WERI-Rb-1 (cell line): ENCODE measurements at regions not wholly inside any gene's neighbourhood (a gene's known extent, or its start where the extent isn't known, plus 50 kb on each side); places are given as distances from the start of the nearest gene placed in this dataset.

Source experiments
- DNase-seq: peaks from one replicate; pipeline ENCODE4 v3.0.0-alpha.2; 2020
- H3K27ac ChIP-seq: fragments of 250-450 bp; sonication (Bioruptor Pico); 2 replicates; pipeline ENCODE4 v1.5.1; 2020; ENCODE audit warnings: mild to moderate bottlenecking, moderate library complexity
- H3K27me3 ChIP-seq: fragments of 250-450 bp; sonication (Bioruptor Pico); 2 replicates; pipeline ENCODE4 v1.5.1; 2021; ENCODE audit warnings: mild to moderate bottlenecking, low read depth, moderate library complexity; ENCODE audit not compliant: insufficient read depth, severe bottlenecking
- H3K36me3 ChIP-seq: fragments of 250-450 bp; sonication (Bioruptor Pico); 2 replicates; pipeline ENCODE4 v1.5.1; 2020; ENCODE audit warnings: mild to moderate bottlenecking, moderate library complexity
- H3K4me3 ChIP-seq: 2 replicates; pipeline ENCODE4 v1.5.1; 2011; ENCODE audit warnings: low read depth, mild to moderate bottlenecking, control low read depth, low read length
- H3K9me3 ChIP-seq: fragments of 250-450 bp; sonication (Bioruptor Pico); 2 replicates; pipeline ENCODE4 v1.5.1; 2021; ENCODE audit warnings: mild to moderate bottlenecking, moderate library complexity; ENCODE audit not compliant: severe bottlenecking
- TF ChIP-seq, protein P1 (sequence below): IDR thresholded peaks from 2 replicates; pipeline ENCODE4 v1.5.1; 2011; ENCODE audit warnings: low read depth, mild to moderate bottlenecking, control low read depth, inconsistent platforms, low read length

DNA sequence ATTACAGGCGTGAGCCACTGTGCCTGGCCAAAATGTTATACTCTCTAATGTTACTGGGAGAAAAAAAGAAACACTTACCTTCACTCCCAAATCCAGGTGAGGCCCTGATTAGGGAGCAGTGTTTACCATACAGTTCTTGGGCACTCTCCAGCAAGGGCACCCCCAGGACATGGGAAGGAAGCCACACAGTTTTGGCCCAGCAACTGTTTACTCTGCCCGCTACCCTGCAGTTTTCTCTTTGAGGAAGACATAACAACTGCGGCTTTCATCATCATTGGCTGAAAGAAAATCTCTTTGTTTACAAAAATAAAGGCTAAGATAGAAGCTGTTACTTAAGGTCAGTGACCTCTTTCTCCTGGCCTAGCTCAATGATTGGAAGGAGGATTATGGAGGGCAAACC, 145.5 kb upstream of the DUSP21 start:
- Histone ChIP-seq H3K9me3 (no peaks in the 10 kb centered on the region), H3K27me3 (peaks cover 10% of the 10 kb centered on the region), H3K36me3 (no peaks in the 10 kb centered on the region), H3K4me3 (no peak overlapping the region), H3K27ac (no peak overlapping the region)
- no peak for DNase-seq
- TF ChIP-seq, protein P1, sequence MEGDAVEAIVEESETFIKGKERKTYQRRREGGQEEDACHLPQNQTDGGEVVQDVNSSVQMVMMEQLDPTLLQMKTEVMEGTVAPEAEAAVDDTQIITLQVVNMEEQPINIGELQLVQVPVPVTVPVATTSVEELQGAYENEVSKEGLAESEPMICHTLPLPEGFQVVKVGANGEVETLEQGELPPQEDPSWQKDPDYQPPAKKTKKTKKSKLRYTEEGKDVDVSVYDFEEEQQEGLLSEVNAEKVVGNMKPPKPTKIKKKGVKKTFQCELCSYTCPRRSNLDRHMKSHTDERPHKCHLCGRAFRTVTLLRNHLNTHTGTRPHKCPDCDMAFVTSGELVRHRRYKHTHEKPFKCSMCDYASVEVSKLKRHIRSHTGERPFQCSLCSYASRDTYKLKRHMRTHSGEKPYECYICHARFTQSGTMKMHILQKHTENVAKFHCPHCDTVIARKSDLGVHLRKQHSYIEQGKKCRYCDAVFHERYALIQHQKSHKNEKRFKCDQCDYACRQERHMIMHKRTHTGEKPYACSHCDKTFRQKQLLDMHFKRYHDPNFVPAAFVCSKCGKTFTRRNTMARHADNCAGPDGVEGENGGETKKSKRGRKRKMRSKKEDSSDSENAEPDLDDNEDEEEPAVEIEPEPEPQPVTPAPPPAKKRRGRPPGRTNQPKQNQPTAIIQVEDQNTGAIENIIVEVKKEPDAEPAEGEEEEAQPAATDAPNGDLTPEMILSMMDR = no peak

DNA sequence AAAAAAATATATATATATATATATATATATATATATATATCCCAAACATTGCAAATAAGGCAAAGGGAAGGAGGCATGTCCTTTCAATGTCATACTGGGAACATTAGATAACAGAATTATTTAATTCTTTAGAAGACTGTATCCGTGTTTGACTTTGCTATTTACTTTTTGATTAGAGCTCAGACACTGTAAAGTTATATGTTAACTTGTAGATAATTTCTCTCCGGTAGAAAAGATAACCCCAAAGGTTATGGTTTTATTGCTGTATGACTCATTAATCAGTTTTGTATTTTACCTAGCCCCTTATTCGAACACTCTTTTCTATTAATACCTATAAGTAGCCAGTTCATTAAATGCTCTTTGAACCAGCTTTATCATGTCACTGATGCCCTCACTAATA, 150.6 kb upstream of the DUSP21 start:
- DNase-seq = no peak
- Histone ChIP-seq H3K27me3 (peaks cover 20% of the 10 kb centered on the region), H3K36me3 (no peaks in the 10 kb centered on the region), H3K4me3 (no peak overlapping the region), H3K9me3 (no peaks in the 10 kb centered on the region), H3K27ac (no peak overlapping the region)
- TF ChIP-seq, protein P1 = no peak

DNA sequence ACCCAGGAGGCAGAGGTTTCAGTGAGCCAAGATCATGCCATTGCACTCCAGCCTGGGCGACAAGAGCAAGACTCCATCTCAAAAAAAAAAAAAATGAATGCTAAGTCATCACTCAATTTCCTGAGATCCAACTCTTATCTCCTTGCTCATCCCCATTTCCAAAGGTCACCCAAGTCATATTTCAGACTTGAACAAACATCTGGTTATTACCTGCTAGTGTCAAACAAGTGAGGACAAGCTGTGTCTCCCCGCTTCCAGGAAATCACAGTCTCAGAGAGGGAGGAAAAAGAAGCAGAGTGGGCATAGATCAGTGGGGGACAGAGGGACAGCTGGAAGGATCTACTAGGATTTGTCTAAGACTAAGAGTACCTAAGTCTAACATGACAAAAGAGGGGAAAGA, 147.5 kb upstream of the FUNDC1 start:
- H3K27ac ChIP-seq = no peak overlapping the region
- TF ChIP-seq, protein P1 = no peak

DNA sequence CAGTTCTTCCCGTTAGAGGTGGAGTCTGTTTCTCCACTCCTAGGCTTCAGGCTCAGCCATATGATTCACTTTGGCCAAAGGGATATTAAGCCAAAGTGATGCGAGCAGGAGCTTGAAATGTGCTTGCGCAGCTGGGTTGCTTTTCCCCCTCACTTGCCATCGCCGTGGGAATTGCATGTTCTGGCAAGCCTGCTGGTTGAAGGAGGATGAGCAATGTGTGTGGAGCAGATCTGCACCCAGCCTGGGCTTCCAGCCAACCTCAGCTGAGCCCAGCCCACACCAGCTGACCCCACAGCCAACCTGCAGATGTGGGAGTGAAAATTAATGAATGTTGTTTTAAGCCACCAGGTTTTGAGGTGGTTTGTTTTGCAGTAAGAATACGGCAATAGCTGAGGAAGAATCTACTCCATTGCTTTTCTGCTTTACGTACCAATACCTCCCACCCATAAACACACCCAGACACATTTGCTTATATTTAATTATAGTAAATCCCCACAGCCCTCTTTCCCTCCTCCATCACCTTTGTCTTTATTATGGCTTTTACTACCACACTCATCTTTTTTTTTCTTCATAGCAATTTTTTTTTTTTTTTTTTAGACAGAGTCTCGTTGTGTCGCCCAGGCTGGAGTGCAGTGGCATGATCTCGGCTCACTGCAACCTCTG, 132.8 kb upstream of the FUNDC1 start:
- TF ChIP-seq, protein P1 = no peak
- no peaks in the 10 kb centered on the region for H3K9me3 ChIP-seq
- no peak overlapping the region for H3K4me3 ChIP-seq
- H3K36me3 ChIP-seq = no peaks in the 10 kb centered on the region
- no peak overlapping the region for H3K27ac ChIP-seq
- H3K27me3 ChIP-seq = peaks cover 14% of the 10 kb centered on the region
- DNase-seq = no peak

More for the DNA sequence above, 147.5 kb upstream of the FUNDC1 start:
- no peaks in the 10 kb centered on the region for H3K9me3 ChIP-seq
- H3K27me3 ChIP-seq = peaks cover 19% of the 10 kb centered on the region
- DNase-seq = no peak
- H3K36me3 ChIP-seq = no peaks in the 10 kb centered on the region
- no peak overlapping the region for H3K4me3 ChIP-seq

DNA sequence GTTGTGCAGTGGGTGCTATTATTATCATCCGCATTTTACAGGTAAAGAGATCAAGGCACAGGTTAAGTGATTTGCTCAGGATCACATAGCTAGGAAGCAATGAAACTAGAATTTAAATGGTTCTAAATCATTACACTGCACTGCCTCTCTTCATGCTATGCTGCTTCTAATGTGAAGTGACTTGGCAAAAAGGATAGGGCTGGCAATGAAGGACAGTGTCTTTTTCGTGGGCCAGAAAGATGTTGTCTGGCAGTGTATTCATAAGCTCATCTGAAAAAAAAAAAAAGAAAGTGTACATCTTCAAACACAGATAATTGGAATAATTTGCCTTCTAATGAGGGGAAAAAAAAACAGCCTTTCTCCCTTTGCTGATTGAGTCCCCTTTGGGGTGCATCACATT, 132.2 kb upstream of the FUNDC1 start:
- H3K36me3 ChIP-seq = no peaks in the 10 kb centered on the region
- peaks cover 16% of the 10 kb centered on the region for H3K27me3 ChIP-seq
- DNase-seq = no peak
- TF ChIP-seq, protein P1 = no peak
- no peaks in the 10 kb centered on the region for H3K9me3 ChIP-seq
- H3K27ac ChIP-seq = no peak overlapping the region
- no peak overlapping the region for H3K4me3 ChIP-seq

DNA sequence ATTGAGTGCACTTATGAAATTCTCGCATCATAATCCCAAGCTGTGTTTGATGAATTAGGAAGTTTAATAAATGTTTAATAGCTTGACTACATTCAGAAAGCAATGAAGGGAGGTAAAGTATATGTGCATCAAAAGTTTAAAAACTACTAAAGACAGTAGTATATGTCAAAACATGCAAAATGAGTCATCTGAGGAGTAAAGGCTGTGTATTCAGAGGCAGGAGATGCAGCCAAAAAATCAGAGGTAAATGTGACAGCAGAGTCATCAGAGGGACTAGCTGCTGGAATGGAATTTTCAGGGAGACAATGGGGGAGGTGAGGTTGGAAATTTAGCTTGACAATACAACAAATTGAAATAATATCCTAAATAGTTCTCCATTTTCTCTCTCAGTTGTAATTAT, 127.0 kb upstream of the FUNDC1 start:
- Histone ChIP-seq H3K36me3 (no peaks in the 10 kb centered on the region), H3K27ac (no peak overlapping the region), H3K27me3 (peaks cover 14% of the 10 kb centered on the region), H3K9me3 (peaks cover 2% of the 10 kb centered on the region), H3K4me3 (no peak overlapping the region)
- DNase-seq = no peak
- TF ChIP-seq, protein P1 = no peak
